ENCODE measurements at regions not wholly inside any gene's neighbourhood (a gene's known extent, or its start where the extent isn't known, plus 50 kb on each side); places are given as distances from the start of the nearest gene placed in this dataset.

DNA sequence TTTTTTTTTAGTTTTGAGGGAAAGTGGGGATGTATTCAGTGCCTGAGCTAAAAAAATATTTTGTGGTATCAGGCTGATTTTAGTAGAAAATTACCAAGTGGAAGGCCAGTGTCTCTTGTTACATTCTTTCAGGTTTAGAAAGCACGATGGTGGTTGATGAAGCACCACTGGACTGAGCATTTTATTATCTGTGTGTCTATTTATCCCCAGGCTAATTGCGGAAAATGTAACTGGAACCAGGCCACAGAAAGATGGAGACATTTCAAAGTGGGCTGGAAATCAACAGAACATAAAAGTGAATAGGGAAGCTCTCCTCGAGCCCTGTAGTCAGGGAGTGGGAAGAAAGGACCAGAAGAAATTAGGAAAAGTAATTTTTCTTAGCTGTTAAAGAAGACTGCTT lies 261.0 kb downstream of the STK31 start:
- Histone ChIP-seq H2AFZ (replicated peaks; ENCODE audit: low read length, poor library complexity) (no peak overlapping the region), H2BK120ac (ENCODE audit: low read depth, low read length) (no peak overlapping the region), H3K36me3 (ENCODE audit: control insufficient read depth, insufficient read depth, low read length) (no peaks in the 10 kb centered on the region), H3K4me1 (ENCODE audit: control insufficient read depth, insufficient read depth, low read length) (no peaks in the 10 kb centered on the region), H2BK5ac (ENCODE audit: low read depth, low read length, poor library complexity, severe bottlenecking) (no peak overlapping the region), H3K27me3 (ENCODE audit: control insufficient read depth, insufficient read depth, low read length) (no peaks in the 10 kb centered on the region), H2AK5ac (ENCODE audit: low read depth, low read length) (no peak overlapping the region), H3K9ac (ENCODE audit: low read depth, low read length) (no peak overlapping the region), H3K27ac (ENCODE audit: insufficient read depth, low read length) (no peak overlapping the region), H3K9me3 (ENCODE audit: control insufficient read depth, insufficient read depth, low read length) (no peaks in the 10 kb centered on the region), H4K20me1 (ENCODE audit: insufficient read depth, low read length) (no peaks in the 10 kb centered on the region), H3K18ac (ENCODE audit: low read depth, low read length) (no peak overlapping the region), H4K8ac (ENCODE audit: low read depth in 2 of 2, low read length in 2 of 2) (no peak overlapping the region), H4K5ac (ENCODE audit: low read depth, low read length) (no peak overlapping the region), H2AK9ac (replicated peaks; ENCODE audit: low read depth, low read length, poor library complexity) (no peak overlapping the region), H3K4me3 (ENCODE audit: insufficient read depth, low read depth, low read length) (no peak overlapping the region), H4K91ac (ENCODE audit: insufficient read depth, low read depth, low read length) (no peak overlapping the region), H2BK20ac (ENCODE audit: low read depth, low read length) (no peak overlapping the region), H2BK15ac (ENCODE audit: low read depth, low read length) (no peak overlapping the region), H3K23ac (ENCODE audit: low read depth, low read length) (no peak overlapping the region), H3K14ac (replicated peaks; ENCODE audit: low read depth, low read length) (no peak overlapping the region), H3K56ac (ENCODE audit: extremely low read depth, insufficient read depth, low read length) (no peak overlapping the region), H3K4me2 (ENCODE audit: low read depth, low read length) (no peak overlapping the region), H3K4ac (ENCODE audit: low read depth, low read length) (no peak overlapping the region), H3K79me1 (ENCODE audit: low read depth in 1 of 2, low read length in 2 of 2) (no peaks in the 10 kb centered on the region), H3K9me1 (ENCODE audit: insufficient read depth, low read length) (no peaks in the 10 kb centered on the region)
- CTCF ChIA-PET, result interaction anchor here (0.6 kb wide), 1 partner anchor 146 kb away, joined by 4 read pairs; no protein-coding TSS in a partner anchor
- dilution Hi-C loops (cut with HindIII; ENCODE audit: low sequenced_read_pairs, unreplicated experiment), result no loop called here
- intact Hi-C loops (cut with micrococcal nuclease), result no loop called here
- no peak for TF ChIP-seq POLR2A (IDR thresholded peaks at IDR 0.05; ENCODE audit: low read depth, low read length)
- TF ChIP-seq SMC3 (IDR thresholded peaks at IDR 0.05; ENCODE audit: low read depth, low read length), result no peak
- no peak for TF ChIP-seq BHLHE40 (IDR thresholded peaks at IDR 0.05; ENCODE audit: low read depth, low read length)
- TF ChIP-seq MAZ (IDR thresholded peaks at IDR 0.05; ENCODE audit: borderline replicate concordance, low read depth, low read length), result no peak
- TF ChIP-seq, protein P1, sequence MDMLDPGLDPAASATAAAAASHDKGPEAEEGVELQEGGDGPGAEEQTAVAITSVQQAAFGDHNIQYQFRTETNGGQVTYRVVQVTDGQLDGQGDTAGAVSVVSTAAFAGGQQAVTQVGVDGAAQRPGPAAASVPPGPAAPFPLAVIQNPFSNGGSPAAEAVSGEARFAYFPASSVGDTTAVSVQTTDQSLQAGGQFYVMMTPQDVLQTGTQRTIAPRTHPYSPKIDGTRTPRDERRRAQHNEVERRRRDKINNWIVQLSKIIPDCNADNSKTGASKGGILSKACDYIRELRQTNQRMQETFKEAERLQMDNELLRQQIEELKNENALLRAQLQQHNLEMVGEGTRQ (IDR thresholded peaks at IDR 0.05; ENCODE audit: low read depth, low read length), result no peak
- no peak for TF ChIP-seq MAFK (IDR thresholded peaks at IDR 0.05; ENCODE audit: low read depth, low read length)
- TF ChIP-seq, protein P2, sequence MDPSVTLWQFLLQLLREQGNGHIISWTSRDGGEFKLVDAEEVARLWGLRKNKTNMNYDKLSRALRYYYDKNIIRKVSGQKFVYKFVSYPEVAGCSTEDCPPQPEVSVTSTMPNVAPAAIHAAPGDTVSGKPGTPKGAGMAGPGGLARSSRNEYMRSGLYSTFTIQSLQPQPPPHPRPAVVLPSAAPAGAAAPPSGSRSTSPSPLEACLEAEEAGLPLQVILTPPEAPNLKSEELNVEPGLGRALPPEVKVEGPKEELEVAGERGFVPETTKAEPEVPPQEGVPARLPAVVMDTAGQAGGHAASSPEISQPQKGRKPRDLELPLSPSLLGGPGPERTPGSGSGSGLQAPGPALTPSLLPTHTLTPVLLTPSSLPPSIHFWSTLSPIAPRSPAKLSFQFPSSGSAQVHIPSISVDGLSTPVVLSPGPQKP (IDR thresholded peaks at IDR 0.05; ENCODE audit: borderline replicate concordance, low read depth, low read length), result no peak
- TF ChIP-seq NFE2L2 (IDR thresholded peaks at IDR 0.05; ENCODE audit: low read depth, low read length), result no peak
- no peak for TF ChIP-seq MXI1 (IDR thresholded peaks at IDR 0.05; ENCODE audit: borderline replicate concordance, low read depth, low read length)
- no peak for TF ChIP-seq CEBPB (IDR thresholded peaks at IDR 0.05; ENCODE audit: low read depth, low read length)
- no peak for TF ChIP-seq FOS (IDR thresholded peaks at IDR 0.05; ENCODE audit: low read depth, low read length)
- TF ChIP-seq RFX5 (IDR thresholded peaks at IDR 0.05; ENCODE audit: low read depth, low read length), result no peak
- TF ChIP-seq, protein P3, sequence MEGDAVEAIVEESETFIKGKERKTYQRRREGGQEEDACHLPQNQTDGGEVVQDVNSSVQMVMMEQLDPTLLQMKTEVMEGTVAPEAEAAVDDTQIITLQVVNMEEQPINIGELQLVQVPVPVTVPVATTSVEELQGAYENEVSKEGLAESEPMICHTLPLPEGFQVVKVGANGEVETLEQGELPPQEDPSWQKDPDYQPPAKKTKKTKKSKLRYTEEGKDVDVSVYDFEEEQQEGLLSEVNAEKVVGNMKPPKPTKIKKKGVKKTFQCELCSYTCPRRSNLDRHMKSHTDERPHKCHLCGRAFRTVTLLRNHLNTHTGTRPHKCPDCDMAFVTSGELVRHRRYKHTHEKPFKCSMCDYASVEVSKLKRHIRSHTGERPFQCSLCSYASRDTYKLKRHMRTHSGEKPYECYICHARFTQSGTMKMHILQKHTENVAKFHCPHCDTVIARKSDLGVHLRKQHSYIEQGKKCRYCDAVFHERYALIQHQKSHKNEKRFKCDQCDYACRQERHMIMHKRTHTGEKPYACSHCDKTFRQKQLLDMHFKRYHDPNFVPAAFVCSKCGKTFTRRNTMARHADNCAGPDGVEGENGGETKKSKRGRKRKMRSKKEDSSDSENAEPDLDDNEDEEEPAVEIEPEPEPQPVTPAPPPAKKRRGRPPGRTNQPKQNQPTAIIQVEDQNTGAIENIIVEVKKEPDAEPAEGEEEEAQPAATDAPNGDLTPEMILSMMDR (conservative IDR thresholded peaks at IDR 0.05; ENCODE audit: low read depth, low read length), result no peak
- POLR2A ChIA-PET (ENCODE audit: unreplicated experiment), result no interaction called here
- 80% methylated on average over 1 of the region's 3 CpGs; no CpG with 5 or more reads in 1 of the 2 experiments for WGBS, 2 experiments (ENCODE audit: extremely low coverage in 2 of 2, insufficient read length in 1 of 2)
- DNase-seq, result no peak
- in situ Hi-C loops (cut with MboI; ENCODE audit: low sequenced_read_pairs), result no loop called here
- BruUV-seq (replicated peaks), result no TSS peak
- no peak for ATAC-seq (ENCODE audit: low read depth)

Measured in IMR-90 (cell line).